AG04449 (cell line): ENCODE measurements at regions not wholly inside any gene's neighbourhood (a gene's known extent, or its start where the extent isn't known, plus 50 kb on each side); places are given as distances from the start of the nearest gene placed in this dataset.

Experiments
- CTCF ChIA-PET: fragments of 350-600 bp; formaldehyde crosslinking; extraction: SDS; loops from one replicate; lab custom pipeline; 2021; ENCODE audit warnings: antibody characterized with exemption; lab: Yijun Ruan, JAX
- POLR2A ChIA-PET: fragments of 400-600, 350-600 bp; formaldehyde crosslinking; extraction: SDS; loops from one replicate; lab custom pipeline; 2020; ENCODE audit warnings: antibody characterized with exemption, inconsistent platforms; lab: Yijun Ruan, JAX
- DNase-seq: peaks from one replicate; pipeline ENCODE4 v3.0.0-alpha.2; 2010; ENCODE audit warnings: low read depth, low spot score
- H3K4me3 ChIP-seq: 2 replicates; pipeline ENCODE4 v1.5.1; 2011; ENCODE audit warnings: low read depth, mild to moderate bottlenecking, control low read depth, low read length
- CTCF ChIP-seq: IDR thresholded peaks from one replicate; pipeline ENCODE4 v1.5.1; 2011; ENCODE audit warnings: mild to moderate bottlenecking, moderate library complexity, low read length, control low read depth, inconsistent platforms; ENCODE audit not compliant: insufficient read depth; ENCODE audit errors: missing control alignments

GRCh38 chr3:72407766-72408165 is 440.5 kb downstream of the SHQ1 start:
- no peak overlapping the region for H3K4me3 ChIP-seq
- no peak for TF ChIP-seq CTCF
- ChIA-PET CTCF (interaction anchor here (1.0 kb wide), 1 partner anchor 532 kb away, joined by 3 read pairs; no protein-coding TSS in a partner anchor), POLR2A (no interaction called here)
- DNase-seq = no peak

DNA sequence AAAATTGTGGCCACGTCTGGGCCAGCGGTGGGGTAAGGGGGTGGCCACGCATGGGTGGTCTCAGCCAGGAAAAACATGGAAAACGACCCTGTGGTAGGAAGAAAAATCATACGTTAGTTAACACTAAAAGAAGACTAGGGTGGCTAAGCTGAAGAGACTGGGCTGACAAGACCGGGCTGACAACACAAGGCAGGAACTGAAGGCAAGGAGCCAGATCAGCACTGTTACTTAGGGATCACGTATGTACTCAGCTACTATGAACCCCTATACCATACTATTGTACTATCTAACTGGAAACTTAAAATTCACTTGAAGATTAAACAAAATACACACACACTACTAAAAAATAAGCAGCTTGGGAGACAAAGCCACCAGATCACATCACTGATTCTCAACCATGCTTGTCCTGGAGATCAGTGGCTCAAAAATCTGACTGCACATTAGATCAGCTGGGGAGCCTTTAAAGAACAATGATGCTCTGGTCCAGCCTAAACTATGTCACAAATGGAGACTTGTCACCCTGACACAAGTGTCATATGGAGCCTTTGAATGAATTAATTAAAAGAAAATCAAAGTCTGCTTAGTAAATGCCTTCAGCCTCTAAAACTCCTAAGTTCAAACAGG is 442.2 kb downstream of the SHQ1 start:
- DNase-seq = no peak
- ChIA-PET CTCF (no interaction called here), POLR2A (no interaction called here)
- TF ChIP-seq CTCF = no peak
- H3K4me3 ChIP-seq = no peak overlapping the region

GRCh38 chr3:72401005-72401545 is 447.2 kb downstream of the SHQ1 start:
- ChIA-PET POLR2A (no interaction called here), CTCF (no interaction called here)
- TF ChIP-seq CTCF = no peak
- no peak overlapping the region for H3K4me3 ChIP-seq
- no peak for DNase-seq

- ChIA-PET CTCF (no interaction called here), POLR2A (no interaction called here)
- no peak for DNase-seq
- H3K4me3 ChIP-seq = no peak overlapping the region
- TF ChIP-seq CTCF = no peak
These were observed 449.5 kb downstream of the SHQ1 start for GRCh38 chr3:72398781-72399180.

DNA sequence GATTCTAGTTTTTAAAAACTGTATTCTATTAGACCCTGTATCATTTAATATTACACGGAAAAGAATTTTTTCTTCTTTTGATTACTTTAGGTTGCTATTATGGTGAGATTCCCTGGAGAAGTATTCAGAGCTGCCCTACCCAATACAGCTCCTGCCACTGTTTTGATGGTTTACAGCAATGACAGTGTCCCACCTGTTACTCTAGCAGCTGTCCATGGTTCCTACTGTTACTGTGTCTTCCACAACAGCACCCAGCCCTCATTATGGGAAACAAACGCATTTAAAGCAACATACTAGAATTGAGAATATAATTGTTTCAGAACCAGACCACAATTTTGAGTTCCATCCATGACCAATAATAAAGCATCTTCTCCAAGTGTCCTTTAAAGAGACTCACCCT is 450.7 kb downstream of the SHQ1 start:
- POLR2A ChIA-PET = no interaction called here
- CTCF ChIA-PET = no interaction called here

DNA sequence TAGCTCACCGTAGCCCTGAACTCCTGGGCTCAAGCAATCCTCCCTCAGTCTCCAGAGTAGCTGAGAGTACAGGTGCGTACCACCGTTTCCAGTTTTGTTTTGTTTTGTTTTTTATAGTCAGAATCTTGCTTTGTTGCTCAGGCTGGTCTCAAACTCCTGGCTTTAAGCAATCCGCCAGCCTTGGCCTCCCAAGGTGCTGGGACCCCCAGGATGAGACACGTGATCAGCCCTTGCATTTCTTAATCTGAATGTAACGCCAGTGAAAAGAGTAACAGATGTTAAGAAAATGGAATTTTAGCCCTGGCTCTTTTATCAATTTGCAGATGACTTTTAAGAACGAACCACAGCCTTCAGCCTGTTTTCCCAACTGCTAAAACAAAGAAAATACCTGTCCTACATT is 451.3 kb downstream of the SHQ1 start:
- DNase-seq = no peak
- ChIA-PET POLR2A (no interaction called here), CTCF (no interaction called here)
- no peak for TF ChIP-seq CTCF
- H3K4me3 ChIP-seq = no peak overlapping the region

More for the DNA sequence above, 450.7 kb downstream of the SHQ1 start:
- no peak for TF ChIP-seq CTCF
- no peak overlapping the region for H3K4me3 ChIP-seq
- DNase-seq = no peak
